HG03066 (cell line): ENCODE measurements at regions not wholly inside any gene's neighbourhood (a gene's known extent, or its start where the extent isn't known, plus 50 kb on each side); places are given as distances from the start of the nearest gene placed in this dataset.

Source experiments
- ATAC-seq: cut with Tn5 transposase; IDR thresholded peaks from one replicate; pipeline ENCODE4 v1.9.1; 2021; ENCODE audit warnings: low read depth; ENCODE audit not compliant: unreplicated experiment

DNA sequence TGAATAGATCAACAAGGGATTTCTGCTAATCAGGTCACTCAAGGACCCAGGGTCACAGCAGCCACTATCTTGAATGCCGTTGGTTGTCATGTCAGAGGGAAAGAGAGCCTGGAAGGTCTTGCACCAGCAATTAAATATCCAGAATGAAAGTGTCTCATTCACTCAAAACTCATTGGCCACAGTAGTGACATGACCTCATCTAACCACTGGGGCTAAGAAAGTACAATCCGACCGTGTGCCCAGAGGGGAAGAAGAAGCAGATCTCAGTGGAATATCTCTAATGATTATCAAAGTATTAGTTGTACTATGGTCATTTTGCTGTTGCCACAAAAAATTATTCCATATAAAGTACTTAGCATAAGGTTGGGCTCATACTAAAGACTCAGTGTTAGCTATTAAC lies 210.0 kb downstream of the QDPR start:
- no peak for ATAC-seq

DNA sequence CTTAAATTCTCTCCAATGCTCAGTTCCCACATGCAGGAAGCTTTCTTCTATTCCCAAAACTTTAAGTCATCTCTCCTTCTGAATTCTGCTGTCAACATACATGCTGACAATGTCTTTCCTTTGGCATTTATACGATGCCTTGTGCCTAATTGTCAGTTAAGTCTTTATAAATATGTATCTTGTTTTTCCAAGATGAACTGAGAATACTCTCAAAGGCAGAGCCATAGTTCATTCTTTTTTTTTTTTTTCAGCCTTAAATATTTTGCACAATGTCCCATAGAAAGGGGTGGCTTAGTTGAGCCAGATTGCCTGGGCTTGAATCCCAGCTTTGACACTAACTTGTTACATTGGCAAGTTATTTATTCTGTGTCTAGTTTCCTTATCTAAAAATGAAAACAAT lies 210.6 kb downstream of the QDPR start:
- no peak for ATAC-seq

DNA sequence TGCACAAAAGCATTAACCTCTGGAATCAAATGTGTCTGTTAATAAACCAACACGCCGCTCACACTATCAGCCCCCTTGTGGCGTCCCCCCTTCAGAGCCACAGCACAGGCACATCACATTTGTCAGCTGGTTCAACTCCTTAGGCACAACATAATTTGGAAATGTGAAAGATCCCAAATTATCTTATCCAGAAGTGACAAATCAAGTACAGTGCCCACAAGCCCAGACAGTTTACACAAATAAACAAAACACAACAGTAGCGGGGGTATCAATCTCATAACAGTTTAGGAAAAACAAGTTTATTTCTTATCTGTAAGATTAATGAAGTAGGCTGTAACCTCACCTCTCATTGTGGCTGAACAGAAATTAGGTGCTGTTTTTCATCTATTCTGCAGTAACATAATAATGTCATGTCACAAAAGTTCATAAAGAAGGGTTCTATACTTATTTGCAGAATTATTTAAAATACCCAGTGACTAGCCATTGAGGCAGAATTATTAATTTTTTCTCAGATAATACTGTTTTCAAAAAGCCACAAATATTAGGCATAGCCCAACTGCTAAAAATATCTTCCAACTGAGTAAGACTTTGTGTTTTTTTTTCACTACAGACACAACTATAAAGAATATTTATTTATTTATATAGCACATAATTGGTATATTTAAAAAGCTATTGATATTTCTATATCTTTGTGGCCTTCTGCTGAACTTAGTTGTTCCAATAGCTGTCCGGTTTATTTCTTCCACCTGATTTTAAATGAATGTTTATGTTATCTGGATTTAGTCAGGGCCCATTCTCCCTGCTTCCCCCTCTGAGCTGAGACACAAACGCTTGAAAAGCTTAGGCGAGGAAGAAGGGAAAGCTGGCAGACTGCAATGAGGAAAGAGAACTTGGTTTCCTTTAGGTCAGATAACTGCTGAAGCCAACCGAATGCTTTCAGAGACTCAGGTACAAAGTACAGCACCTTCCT lies 214.7 kb downstream of the QDPR start:
- ATAC-seq, result no peak

DNA sequence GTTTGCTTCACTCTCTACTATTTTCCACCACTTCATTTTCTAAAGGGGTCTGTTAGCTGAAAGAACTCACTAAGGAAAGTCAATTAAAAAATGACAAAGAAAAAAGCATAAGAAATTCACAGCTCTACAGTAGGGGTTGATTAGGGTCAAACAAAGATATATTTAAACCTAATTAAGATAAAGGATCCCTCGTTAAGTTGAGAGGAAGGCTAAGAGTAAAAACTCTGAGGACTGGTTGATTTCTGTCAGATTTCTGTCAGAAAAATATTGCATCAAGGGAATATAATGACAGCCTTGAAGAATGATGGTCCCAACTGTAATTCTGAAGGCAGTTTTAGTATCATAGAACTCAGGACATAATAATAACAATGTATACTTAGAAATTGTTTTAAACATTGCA lies 218.0 kb downstream of the QDPR start:
- ATAC-seq, result no peak

DNA sequence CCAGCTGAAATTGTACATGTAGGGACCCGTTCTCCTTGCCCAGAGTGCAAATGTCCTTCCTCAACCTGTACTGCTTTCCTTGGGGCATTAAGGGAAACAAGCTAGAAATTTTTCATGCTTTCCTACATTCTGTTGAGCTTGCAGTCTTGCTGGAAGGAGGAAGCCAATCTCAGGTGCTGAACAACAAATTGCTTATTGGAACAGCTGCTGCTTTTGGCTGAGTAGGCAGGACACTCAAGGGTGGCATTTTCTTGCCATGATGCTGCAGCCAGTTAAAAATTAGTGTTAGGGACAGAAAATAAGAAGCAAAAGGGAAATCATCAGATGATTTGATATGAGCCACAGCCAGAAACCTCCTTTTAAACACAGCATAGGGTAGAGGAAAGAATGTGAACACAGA lies 223.7 kb downstream of the QDPR start:
- no peak for ATAC-seq

DNA sequence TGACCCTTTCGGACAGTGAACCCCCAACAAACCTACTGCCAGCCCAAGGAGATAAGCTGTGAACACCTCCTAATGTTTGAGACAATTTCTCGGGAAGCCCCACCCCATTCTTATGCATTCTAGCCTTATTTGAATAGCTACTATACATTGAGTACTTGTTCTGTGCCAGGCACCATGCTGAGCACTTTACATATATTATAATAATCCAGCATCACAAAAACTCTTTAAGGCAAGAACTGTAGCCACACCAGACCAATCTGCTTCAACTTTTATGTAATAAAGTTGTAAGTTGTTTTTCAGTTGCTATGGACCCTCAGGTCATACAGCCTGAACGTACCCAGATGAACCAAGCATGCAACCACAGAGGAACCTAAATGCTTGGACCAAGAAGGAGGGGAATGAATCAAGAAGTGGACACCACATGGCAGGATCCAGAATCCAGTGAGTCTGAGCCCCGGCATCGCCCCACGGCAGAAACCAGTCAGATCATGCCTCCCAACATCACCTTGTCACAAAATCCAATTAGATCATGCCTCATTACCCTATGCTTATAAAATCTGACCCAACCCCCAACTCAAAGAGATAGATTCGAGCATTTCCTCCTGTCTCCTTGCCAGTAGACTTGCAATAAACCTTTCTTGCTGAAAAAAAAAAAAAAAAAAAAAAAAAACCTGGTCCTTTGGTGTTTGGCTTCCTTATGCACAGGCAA lies 225.0 kb downstream of the QDPR start:
- no peak for ATAC-seq

DNA sequence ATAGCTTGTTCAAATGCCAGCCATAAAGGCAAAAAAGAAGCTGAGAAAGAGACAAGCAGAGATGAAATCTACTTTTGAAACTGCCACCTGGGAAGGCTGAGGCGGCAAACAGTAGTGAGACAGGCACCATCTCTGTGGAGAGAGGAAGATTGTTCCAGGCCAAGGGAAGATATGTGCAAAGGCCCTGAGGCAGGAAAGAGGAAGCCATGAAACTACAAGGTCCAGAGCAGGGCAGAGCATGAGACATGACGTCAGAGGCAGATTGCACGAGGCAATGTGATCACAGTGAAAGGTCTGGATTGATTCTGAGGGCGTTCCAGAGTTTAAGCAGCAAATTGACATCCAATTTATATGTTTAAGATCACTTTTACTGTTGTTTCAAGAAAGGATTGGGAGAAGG lies 226.1 kb downstream of the QDPR start:
- ATAC-seq, result no peak

DNA sequence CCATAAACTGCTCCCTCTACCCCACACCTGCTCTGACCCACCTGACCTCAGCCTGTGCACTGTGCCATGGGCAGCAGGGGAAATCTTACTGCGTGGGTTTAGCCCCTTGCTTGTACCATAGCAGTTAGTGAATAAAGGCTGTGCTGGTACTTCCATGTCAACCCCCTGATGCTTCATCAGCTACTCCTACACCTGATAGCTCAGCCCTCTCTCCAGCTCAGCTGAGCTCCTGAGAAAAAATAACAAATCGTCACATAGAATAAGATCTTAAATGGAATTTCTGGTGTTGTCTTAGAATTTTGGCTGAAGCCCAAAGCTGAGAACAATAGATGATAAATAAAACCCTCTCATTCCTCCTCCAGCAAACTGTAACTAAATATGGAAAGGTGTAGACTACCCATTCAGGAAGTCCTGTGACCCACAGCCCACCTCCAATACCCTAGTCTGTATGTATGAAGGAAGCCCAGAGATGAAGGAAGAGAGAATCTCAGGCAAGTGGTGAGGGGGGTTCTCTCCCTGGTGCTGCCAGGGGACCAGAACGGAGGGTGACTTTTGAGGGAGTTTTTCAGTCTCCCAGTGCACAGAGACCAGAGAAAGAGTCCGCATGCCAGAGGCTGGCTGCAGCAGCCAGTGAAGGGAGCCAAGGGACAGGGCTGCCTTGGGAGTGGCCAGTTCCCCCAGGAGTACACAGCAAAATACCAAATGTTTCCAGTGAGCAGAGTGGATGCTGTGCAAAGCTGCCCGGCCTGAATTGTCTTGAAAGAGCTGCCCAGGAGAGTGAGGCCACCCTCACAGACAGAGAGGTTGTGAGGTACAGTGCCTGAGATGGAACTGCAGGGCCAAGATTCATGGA lies 227.3 kb downstream of the QDPR start:
- no peak for ATAC-seq

DNA sequence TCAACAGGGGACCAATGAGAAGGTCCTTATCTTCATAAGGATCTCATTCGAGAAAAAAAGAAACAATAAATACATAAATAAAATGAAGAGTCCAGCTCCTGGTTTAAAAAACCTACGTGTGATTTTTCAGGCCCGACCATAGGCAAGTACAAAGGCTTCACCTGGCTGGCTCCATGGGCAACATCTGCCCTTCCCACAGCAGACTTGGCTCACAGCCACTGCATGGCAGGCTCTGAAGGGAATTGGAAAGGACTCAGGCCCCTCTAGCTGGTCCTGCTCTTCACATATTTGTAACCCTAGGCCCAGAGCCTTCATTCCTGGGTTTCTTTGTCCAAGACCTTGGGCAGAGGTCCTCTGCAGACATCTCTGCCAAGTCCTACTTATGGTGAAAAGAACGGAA lies 228.1 kb downstream of the QDPR start:
- ATAC-seq, result no peak

DNA sequence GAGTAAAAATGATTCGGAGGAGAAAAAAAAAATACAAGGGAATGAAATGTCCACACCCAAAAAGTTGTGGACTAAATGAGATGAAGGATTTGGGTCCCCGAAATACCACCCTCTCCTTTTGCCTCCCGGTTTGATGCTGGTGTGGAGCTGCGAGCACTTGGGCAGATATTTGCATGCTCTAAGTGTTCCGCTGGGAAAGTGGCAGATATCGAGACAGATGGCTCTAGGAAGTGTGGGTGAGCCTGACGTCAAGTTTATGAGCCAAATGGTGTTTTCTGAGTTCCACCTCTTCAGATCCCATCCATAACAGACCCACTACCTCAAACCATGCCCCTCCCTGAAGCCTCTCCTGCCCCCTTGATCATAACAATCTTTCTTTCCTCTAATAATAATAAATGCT lies 228.6 kb downstream of the QDPR start:
- no peak for ATAC-seq

DNA sequence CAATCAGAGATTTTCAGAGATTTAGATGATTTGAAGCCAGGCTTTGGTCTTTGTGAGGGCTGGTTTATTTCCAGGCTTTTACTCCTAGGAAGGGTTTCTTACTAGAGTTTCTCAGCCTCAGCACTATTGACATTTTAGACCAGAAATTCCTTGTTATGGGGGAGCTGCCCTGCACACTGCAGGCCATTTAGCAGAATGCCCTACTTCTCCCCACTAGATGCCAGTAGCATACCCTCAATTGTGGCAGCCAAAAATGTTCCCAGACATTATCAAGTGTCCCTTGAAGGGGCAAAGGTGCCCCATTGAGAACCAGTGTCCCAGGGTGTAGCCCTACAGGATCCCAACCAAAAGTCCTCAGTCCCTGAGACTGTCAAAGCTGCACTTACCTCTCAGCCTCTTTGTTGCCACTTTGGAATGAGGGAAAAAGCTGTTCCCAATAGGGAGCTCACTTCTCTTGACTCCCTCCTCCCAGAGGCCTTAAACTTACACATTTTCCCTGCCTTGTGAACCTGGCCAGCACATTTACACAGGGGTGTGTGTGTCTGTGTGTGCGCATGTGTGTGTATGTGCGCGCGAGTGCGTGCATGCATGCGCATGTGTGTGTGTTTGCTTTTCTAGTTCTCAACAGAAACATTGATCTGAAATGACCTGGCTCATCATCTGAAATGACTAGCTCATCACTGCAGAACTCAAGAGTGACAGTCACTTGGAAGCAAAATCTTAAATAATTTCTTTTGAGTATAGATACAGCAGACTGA lies 231.4 kb downstream of the QDPR start:
- no peak for ATAC-seq

DNA sequence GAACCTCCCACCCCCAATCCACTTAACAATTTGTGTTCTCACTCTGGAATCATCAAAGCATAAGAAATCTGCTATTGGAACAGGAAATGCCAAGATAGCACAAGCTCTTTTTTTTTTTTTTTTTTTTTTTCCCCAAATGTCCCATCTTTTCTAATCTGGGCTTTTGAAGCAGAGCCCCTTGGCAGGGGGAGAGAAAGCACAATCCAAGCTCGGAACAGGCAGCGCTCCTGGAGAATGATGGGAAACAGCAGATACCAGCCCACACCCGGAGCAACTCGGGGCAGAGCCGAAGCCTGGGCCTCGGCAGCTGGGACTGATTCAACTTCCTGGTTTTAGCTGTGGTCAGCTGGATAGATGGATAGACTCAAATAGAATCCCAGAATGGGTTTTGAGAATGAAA lies 235.1 kb downstream of the QDPR start:
- ATAC-seq, result no peak

DNA sequence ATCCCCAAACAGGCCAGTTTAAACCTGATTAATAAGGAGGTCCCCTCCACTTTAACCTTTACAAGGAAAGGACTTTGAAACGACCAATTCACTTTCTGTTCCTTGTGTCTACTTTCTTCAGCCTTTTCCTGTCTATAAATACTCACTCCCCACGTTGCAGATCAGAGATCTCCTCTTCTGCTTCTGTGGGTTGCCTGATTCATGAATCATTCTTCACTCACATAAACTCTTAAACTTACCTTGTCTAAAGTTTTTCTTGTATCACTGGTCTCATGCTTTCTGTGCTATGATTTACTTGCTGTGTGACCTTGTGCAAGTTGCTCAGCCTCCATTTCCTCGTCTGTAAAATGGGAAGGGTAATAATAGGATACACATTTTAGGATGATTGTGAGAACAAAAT lies 236.1 kb downstream of the QDPR start:
- ATAC-seq, result no peak

DNA sequence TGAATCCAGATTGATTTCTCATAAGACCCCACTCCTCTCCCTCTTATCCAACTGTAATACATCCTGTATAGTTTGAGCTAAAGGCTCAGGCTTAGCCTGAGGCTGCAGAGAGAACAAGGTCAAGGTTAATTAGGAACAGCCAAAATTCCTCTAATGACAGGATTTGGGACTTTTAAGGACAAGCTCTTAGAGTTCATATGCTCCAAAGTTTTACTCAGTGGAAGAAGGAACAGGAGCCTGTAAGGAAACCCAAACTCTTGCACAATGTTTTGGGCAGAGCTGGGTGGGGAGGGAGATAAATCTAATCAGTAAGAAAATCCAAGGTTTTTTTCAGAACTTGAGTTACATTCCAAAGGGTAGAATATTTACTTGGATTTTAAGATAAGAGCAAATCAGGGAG lies 238.8 kb downstream of the QDPR start:
- ATAC-seq, result no peak

DNA sequence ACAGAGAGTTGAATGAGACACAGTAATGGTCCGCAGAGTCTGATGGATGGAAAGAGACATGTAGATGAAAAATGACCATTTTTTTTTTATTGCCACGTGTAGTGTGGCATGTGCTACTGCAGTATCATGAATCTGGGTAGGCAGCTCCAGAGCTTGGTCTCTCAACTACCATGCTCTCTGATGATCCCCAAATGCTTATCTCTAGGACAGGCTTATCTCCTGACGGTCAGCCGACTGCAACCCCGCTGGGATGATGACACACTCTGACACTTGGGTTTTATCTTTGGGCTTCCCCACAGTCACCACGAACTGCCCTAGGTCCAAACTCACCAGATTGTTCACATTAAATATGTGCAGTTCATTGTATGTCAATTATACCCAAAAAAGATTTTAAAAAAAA lies 239.7 kb downstream of the QDPR start:
- no peak for ATAC-seq

DNA sequence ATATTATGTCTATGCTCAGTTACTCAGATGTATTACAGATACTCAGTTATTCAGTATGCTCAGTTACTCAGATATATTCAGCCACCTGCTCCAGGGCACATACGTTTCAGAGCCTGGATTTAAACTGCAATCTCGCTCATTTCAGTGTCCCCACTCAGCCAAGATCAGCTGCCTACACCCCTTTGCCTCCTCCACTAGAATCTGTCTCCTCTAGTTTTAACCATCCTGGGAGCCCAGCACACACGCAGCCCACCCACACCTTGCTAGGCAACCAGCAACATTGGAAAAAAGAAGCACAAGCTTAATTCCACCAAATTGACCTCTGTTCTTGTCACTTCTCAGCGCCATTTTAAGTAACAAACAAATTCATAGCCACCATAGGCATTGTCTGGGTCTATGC lies 246.2 kb downstream of the QDPR start:
- no peak for ATAC-seq

DNA sequence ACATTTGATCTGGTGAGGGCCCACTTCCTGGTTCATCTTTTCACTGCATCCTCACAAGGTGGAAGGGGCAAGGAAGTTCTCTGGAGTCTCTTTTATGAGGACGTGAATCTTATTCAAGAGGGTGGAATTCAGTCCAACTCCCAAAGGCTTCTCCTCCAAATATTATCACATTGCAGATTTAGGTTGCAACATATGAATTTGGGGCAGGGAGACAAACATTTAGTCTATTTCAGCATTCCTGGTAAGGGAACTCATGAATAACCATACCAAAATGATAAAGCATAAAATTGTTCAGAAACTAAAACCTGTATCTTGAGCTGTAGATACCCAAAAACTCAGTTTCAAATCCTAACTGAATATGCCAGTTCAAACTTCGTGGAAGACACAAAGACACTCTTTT lies 246.8 kb downstream of the QDPR start:
- ATAC-seq, result no peak

DNA sequence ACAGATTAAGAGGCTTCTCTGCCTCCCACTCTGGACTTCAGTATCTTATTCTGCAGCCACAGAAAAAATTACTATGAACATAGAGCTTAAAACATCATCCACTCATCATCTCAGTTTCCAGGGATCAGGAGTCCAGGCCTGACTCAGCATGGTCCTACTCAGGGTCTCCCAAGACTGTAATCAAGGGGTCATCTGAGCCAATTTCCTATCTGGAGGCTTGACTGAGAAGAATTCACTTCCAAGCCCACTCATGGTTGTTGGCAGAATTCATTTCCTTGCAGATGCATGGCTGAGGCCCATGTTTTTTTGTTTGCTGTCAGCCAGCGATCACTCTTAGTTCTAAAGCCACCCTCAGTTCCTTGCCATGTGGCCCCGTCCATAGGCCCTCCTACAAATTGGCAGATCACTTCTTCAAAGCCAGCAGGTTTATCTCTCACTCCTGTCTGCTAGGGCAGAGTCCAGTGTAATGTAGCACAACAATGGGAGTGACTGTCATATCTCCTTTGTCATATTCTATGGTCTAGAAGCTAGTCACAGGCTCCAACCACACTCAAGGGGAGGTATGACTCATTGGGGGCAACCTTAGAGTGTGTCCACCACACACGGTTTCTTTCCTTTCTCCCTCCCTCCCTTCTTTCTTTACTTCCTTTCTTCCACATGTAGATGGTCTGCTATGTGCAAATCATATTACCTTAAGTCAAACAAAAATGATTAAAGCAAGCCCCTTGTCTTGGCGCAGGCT lies 251.6 kb downstream of the QDPR start:
- ATAC-seq, result no peak

DNA sequence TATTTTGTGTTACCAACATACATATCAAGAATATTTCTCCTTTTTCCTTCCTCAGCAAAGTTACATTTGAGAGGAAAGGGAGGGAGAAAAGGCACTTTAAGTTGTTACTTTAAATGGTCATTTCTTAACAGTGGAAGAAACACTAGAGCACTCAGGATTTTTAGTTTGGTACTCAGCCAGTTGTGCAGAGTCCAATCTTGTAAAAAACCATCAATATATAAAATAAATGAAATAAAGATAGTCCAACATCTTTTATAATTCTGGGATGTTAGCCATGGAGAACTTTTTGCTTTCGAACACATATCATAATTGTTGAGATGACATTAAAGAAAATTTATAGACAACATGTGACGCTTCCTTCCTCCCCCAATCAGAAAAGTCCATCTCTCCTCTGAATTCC lies 253.8 kb downstream of the QDPR start:
- ATAC-seq, result no peak

DNA sequence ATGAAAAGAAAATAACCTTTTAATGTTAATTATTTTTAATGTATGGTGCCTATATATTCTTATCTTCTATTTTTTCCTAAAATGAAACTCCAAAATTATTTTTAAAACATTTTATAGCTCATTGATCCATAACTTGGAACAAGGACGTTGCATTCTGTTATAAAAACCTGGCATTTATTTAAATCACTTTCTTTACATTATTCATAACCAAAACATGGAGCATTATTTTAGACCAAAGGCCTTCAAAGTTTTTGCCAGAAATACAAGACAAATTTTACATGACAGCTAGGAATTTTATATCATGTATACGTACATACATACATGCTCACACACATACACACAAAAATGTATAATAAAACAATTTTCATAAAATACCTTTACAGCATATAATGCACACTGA lies 259.8 kb downstream of the QDPR start:
- ATAC-seq, result no peak
